ENCODE measurements at regions not wholly inside any gene's neighbourhood (a gene's known extent, or its start where the extent isn't known, plus 50 kb on each side); places are given as distances from the start of the nearest gene placed in this dataset.

DNA sequence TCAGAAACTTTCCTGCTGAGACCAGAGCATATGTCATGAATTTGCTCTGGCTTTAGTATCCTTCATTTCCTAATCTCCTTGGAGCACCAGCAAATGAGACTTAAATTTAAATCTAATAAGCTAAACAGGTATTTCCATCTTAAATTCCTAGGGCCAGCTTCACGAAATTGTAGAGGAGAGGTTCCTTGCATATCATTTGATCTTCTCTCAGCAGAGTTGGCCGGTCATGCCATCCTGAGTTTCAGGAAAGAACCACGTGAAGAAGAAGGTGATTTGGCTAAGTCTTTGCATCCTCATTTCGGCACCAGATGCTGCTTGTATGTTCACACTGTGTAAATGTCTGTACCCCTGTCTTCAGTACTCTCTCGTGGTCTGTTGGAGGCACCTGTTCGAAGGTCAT is 370.4 kb upstream of the NBEA start:
- TF ChIP-seq CTCF (IDR thresholded peaks at IDR 0.05) (no peak), EZH2 (IDR thresholded peaks at IDR 0.05; ENCODE audit: borderline replicate concordance, insufficient read depth, low read depth, low read length, poor library complexity, severe bottlenecking) (no peak)
